ENCODE measurements at regions not wholly inside any gene's neighbourhood (a gene's known extent, or its start where the extent isn't known, plus 50 kb on each side); places are given as distances from the start of the nearest gene placed in this dataset.
"Not testable (repeated sequence)": the region's sequence is repeated elsewhere in the genome, so short reads cannot be mapped to it uniquely, and the experiment has no call there.

- Mint-ChIP-seq H3K4me1 (ENCODE audit: low read depth) (no peaks in the 10 kb centered on the region), H3K27ac (no peak overlapping the region), H3K27me3 (ENCODE audit: low read depth) (peaks cover 6% of the 10 kb centered on the region), H3K4me3 (no peak overlapping the region), H3K9me3 (no peaks in the 10 kb centered on the region), H3K36me3 (ENCODE audit: insufficient read depth in 2 of 2) (no peaks in the 10 kb centered on the region)
- ATAC-seq (replicated peaks in 1 of 2), result no peak
- DNase-seq, result no peak
Observed at GRCh38 chr1:101532377-101532776, 295.6 kb downstream of the S1PR1 start.

- Mint-ChIP-seq H3K36me3 (ENCODE audit: insufficient read depth in 2 of 2) (no peaks in the 10 kb centered on the region), H3K27ac (no peak overlapping the region), H3K27me3 (ENCODE audit: low read depth) (no peaks in the 10 kb centered on the region), H3K9me3 (no peaks in the 10 kb centered on the region), H3K4me3 (no peak overlapping the region), H3K4me1 (ENCODE audit: low read depth) (no peaks in the 10 kb centered on the region)
- ATAC-seq (replicated peaks in 1 of 2) (no peak), DNase-seq (no peak)
Observed at GRCh38 chr1:101540161-101540560, 303.3 kb downstream of the S1PR1 start.

GRCh38 chr1:101546885-101547284 is 310.1 kb downstream of the S1PR1 start:
- DNase-seq, result no peak
- H3K4me1 Mint-ChIP-seq (ENCODE audit: low read depth), result no peaks in the 10 kb centered on the region
- no peaks in the 10 kb centered on the region for H3K27me3 Mint-ChIP-seq (ENCODE audit: low read depth)
- H3K4me3 Mint-ChIP-seq, result no peak overlapping the region
- no peaks in the 10 kb centered on the region for H3K36me3 Mint-ChIP-seq (ENCODE audit: insufficient read depth in 2 of 2)
- no peak overlapping the region for H3K27ac Mint-ChIP-seq
- ATAC-seq (replicated peaks in 1 of 2), result no peak
- no peaks in the 10 kb centered on the region for H3K9me3 Mint-ChIP-seq

- no peak overlapping the region for H3K27ac Mint-ChIP-seq
- H3K4me3 Mint-ChIP-seq, result no peak overlapping the region
- no peaks in the 10 kb centered on the region for H3K9me3 Mint-ChIP-seq
- H3K36me3 Mint-ChIP-seq (ENCODE audit: insufficient read depth in 2 of 2), result no peaks in the 10 kb centered on the region
- ATAC-seq (replicated peaks in 1 of 2) (no peak), DNase-seq (no peak)
- no peaks in the 10 kb centered on the region for H3K4me1 Mint-ChIP-seq (ENCODE audit: low read depth)
- H3K27me3 Mint-ChIP-seq (ENCODE audit: low read depth), result no peaks in the 10 kb centered on the region
Observed at GRCh38 chr1:101547357-101547756, 310.5 kb downstream of the S1PR1 start.

- DNase-seq (no peak), ATAC-seq (replicated peaks in 1 of 2) (no peak)
- no peaks in the 10 kb centered on the region for H3K27me3 Mint-ChIP-seq (ENCODE audit: low read depth)
- H3K9me3 Mint-ChIP-seq, result no peaks in the 10 kb centered on the region
- H3K27ac Mint-ChIP-seq, result no peak overlapping the region
- H3K36me3 Mint-ChIP-seq (ENCODE audit: insufficient read depth in 2 of 2), result no peaks in the 10 kb centered on the region
- no peak overlapping the region for H3K4me3 Mint-ChIP-seq
- H3K4me1 Mint-ChIP-seq (ENCODE audit: low read depth), result no peaks in the 10 kb centered on the region
Observed at GRCh38 chr1:101548376-101548775, 311.6 kb downstream of the S1PR1 start.

GRCh38 chr1:101550581-101550980 is 313.8 kb downstream of the S1PR1 start:
- no peak for ATAC-seq (replicated peaks in 1 of 2)

GRCh38 chr1:101566883-101567538 is 330.2 kb downstream of the S1PR1 start:
- H3K9me3 Mint-ChIP-seq, result peaks cover 3% of the 10 kb centered on the region in 2 donors
- no peak for ATAC-seq (replicated peaks in 1 of 2)

More at GRCh38 chr1:101550581-101550980, 313.8 kb downstream of the S1PR1 start:
- Mint-ChIP-seq H3K4me3 (no peak overlapping the region), H3K27me3 (ENCODE audit: low read depth) (no peaks in the 10 kb centered on the region), H3K27ac (no peak overlapping the region), H3K4me1 (ENCODE audit: low read depth) (no peaks in the 10 kb centered on the region), H3K36me3 (ENCODE audit: insufficient read depth in 2 of 2) (no peaks in the 10 kb centered on the region), H3K9me3 (no peaks in the 10 kb centered on the region)
- no peak for DNase-seq

GRCh38 chr1:101567582-101568189 is 330.9 kb downstream of the S1PR1 start:
- H3K4me1 Mint-ChIP-seq (ENCODE audit: low read depth), result no peaks in the 10 kb centered on the region
- H3K27ac Mint-ChIP-seq, result no peak overlapping the region
- DNase-seq (peak; percentile 41 to 48), ATAC-seq (replicated peaks in 1 of 2) (peak; percentile 58 to 67)
- H3K9me3 Mint-ChIP-seq, result peaks cover 3% of the 10 kb centered on the region in 2 donors
- H3K27me3 Mint-ChIP-seq (ENCODE audit: low read depth), result no peaks in the 10 kb centered on the region
- H3K36me3 Mint-ChIP-seq (ENCODE audit: insufficient read depth in 2 of 2), result no peaks in the 10 kb centered on the region
- H3K4me3 Mint-ChIP-seq, result no peak overlapping the region

More at GRCh38 chr1:101566883-101567538, 330.2 kb downstream of the S1PR1 start:
- no peaks in the 10 kb centered on the region for H3K4me1 Mint-ChIP-seq (ENCODE audit: low read depth)
- no peaks in the 10 kb centered on the region for H3K27me3 Mint-ChIP-seq (ENCODE audit: low read depth)
- DNase-seq, result no peak
- no peak overlapping the region for H3K4me3 Mint-ChIP-seq
- H3K36me3 Mint-ChIP-seq (ENCODE audit: insufficient read depth in 2 of 2), result no peaks in the 10 kb centered on the region
- H3K27ac Mint-ChIP-seq, result no peak overlapping the region

GRCh38 chr1:101587741-101588140 is 350.9 kb downstream of the S1PR1 start:
- H3K4me3 Mint-ChIP-seq, result no peak overlapping the region

GRCh38 chr1:101588677-101589076 is 351.9 kb downstream of the S1PR1 start:
- H3K27me3 Mint-ChIP-seq (ENCODE audit: low read depth), result peaks cover 7% of the 10 kb centered on the region
- H3K4me3 Mint-ChIP-seq, result no peak overlapping the region
- no peaks in the 10 kb centered on the region for H3K9me3 Mint-ChIP-seq
- ATAC-seq (replicated peaks in 1 of 2), result no peak
- H3K4me1 Mint-ChIP-seq (ENCODE audit: low read depth), result no peaks in the 10 kb centered on the region
- H3K36me3 Mint-ChIP-seq (ENCODE audit: insufficient read depth in 2 of 2), result no peaks in the 10 kb centered on the region
- no peak for DNase-seq
- H3K27ac Mint-ChIP-seq, result no peak overlapping the region

More at GRCh38 chr1:101587741-101588140, 350.9 kb downstream of the S1PR1 start:
- H3K9me3 Mint-ChIP-seq, result no peaks in the 10 kb centered on the region
- DNase-seq (no peak), ATAC-seq (replicated peaks in 1 of 2) (no peak)
- H3K36me3 Mint-ChIP-seq (ENCODE audit: insufficient read depth in 2 of 2), result no peaks in the 10 kb centered on the region
- no peak overlapping the region for H3K27ac Mint-ChIP-seq
- H3K4me1 Mint-ChIP-seq (ENCODE audit: low read depth), result no peaks in the 10 kb centered on the region
- H3K27me3 Mint-ChIP-seq (ENCODE audit: low read depth), result peaks cover 15% of the 10 kb centered on the region

GRCh38 chr1:101592845-101593244 is 356.0 kb downstream of the S1PR1 start:
- ATAC-seq (replicated peaks in 1 of 2), result no peak
- H3K4me3 Mint-ChIP-seq, result no peak overlapping the region
- H3K27ac Mint-ChIP-seq, result no peak overlapping the region
- H3K4me1 Mint-ChIP-seq (ENCODE audit: low read depth), result no peaks in the 10 kb centered on the region
- no peak for DNase-seq
- no peaks in the 10 kb centered on the region for H3K36me3 Mint-ChIP-seq (ENCODE audit: insufficient read depth in 2 of 2)
- H3K9me3 Mint-ChIP-seq, result no peaks in the 10 kb centered on the region
- peaks cover 7% of the 10 kb centered on the region for H3K27me3 Mint-ChIP-seq (ENCODE audit: low read depth)

GRCh38 chr1:101595881-101596374 is 359.1 kb downstream of the S1PR1 start:
- H3K36me3 Mint-ChIP-seq (ENCODE audit: insufficient read depth in 2 of 2), result no peaks in the 10 kb centered on the region
- no peak overlapping the region for H3K27ac Mint-ChIP-seq
- no peaks in the 10 kb centered on the region for H3K4me1 Mint-ChIP-seq (ENCODE audit: low read depth)
- H3K4me3 Mint-ChIP-seq, result no peak overlapping the region
- ATAC-seq (replicated peaks in 1 of 2), result no peak
- DNase-seq, result no peak
- no peaks in the 10 kb centered on the region for H3K27me3 Mint-ChIP-seq (ENCODE audit: low read depth)
- no peaks in the 10 kb centered on the region for H3K9me3 Mint-ChIP-seq

- ATAC-seq (replicated peaks in 1 of 2); H3K4me3 Mint-ChIP-seq: not testable (repeated sequence)
Observed at GRCh38 chr1:101600615-101601014, 363.8 kb downstream of the S1PR1 start.

GRCh38 chr1:101603726-101604125 is 366.9 kb downstream of the S1PR1 start:
- H3K4me1 Mint-ChIP-seq (ENCODE audit: low read depth), result no peaks in the 10 kb centered on the region
- ATAC-seq (replicated peaks in 1 of 2) (no peak), DNase-seq (no peak)
- H3K27me3 Mint-ChIP-seq (ENCODE audit: low read depth), result peaks cover 16% of the 10 kb centered on the region
- no peak overlapping the region for H3K4me3 Mint-ChIP-seq
- H3K27ac Mint-ChIP-seq, result no peak overlapping the region
- H3K36me3 Mint-ChIP-seq (ENCODE audit: insufficient read depth in 2 of 2), result no peaks in the 10 kb centered on the region
- H3K9me3 Mint-ChIP-seq, result no peaks in the 10 kb centered on the region

More at GRCh38 chr1:101600615-101601014, 363.8 kb downstream of the S1PR1 start:
- H3K9me3 Mint-ChIP-seq; H3K4me1 Mint-ChIP-seq (ENCODE audit: low read depth); H3K36me3 Mint-ChIP-seq (ENCODE audit: insufficient read depth in 2 of 2); H3K27ac Mint-ChIP-seq; DNase-seq: not testable (repeated sequence)
- peaks cover 11% of the 10 kb centered on the region for H3K27me3 Mint-ChIP-seq (ENCODE audit: low read depth)

Data from activated T-cell treated with anti-CD3 and anti-CD28 coated beads, Interleukin-2, amount 50 U/mL, for 72 hours (primary cell).